CD8-positive, alpha-beta memory T cell (primary cell): ENCODE measurements at regions not wholly inside any gene's neighbourhood (a gene's known extent, or its start where the extent isn't known, plus 50 kb on each side); places are given as distances from the start of the nearest gene placed in this dataset.

Source experiments
- CTCF ChIA-PET: fragments of 350-600 bp; sonication (Branson Sonifier 250); formaldehyde crosslinking; loops from one replicate; lab custom pipeline; 2021; ENCODE audit warnings: antibody characterized with exemption; lab: Charles Lee
- POLR2A ChIA-PET: fragments of 350-600 bp; sonication (Branson Sonifier 250); formaldehyde crosslinking; loops from one replicate; lab custom pipeline; 2021; ENCODE audit warnings: antibody characterized with exemption; lab: Charles Lee
- DNase-seq, 5 donors: peaks; one replicate each; pipeline versions ENCODE4 v3.0.0 to v3.0.0-alpha.2; 2020 to 2022; ENCODE audit warnings: mixed read lengths in 1 of 5
- H3K27ac ChIP-seq: one replicate; pipeline ENCODE4 v1.7.0; 2013; ENCODE audit warnings: low read depth, mild to moderate bottlenecking, low read length, moderate library complexity
- H3K27me3 ChIP-seq: 2 replicates; pipeline ENCODE4 v1.7.0; 2013; ENCODE audit warnings: low read length, mild to moderate bottlenecking; ENCODE audit not compliant: insufficient read depth, poor library complexity, severe bottlenecking
- H3K36me3 ChIP-seq: 2 replicates; pipeline ENCODE4 v1.7.0; 2013; ENCODE audit warnings: mild to moderate bottlenecking, low read length, moderate library complexity; ENCODE audit not compliant: insufficient read depth
- H3K4me1 ChIP-seq: 2 replicates; pipeline ENCODE4 v1.7.0; 2013; ENCODE audit warnings: mild to moderate bottlenecking, low read length, moderate library complexity; ENCODE audit not compliant: insufficient read depth
- H3K4me3 ChIP-seq: 2 replicates; pipeline ENCODE4 v1.7.0; 2013; ENCODE audit warnings: mild to moderate bottlenecking, low read length
- H3K9me3 ChIP-seq: 2 replicates; pipeline ENCODE4 v1.7.0; 2013; ENCODE audit warnings: mild to moderate bottlenecking, low read length
- H3K27ac Mint-ChIP-seq, 8 donors: one replicate each; pipeline ENCODE4 v1.8.0; 2020 to 2021; ENCODE audit warnings: mixed read lengths in 8 of 8, mild to moderate bottlenecking in 6 of 8, inconsistent platforms in 3 of 8, moderate library complexity in 3 of 8
- H3K27me3 Mint-ChIP-seq, 2 donors: one replicate each; pipeline ENCODE4 v1.8.0; 2020 to 2021; ENCODE audit warnings: mixed read lengths in 2 of 2, mild to moderate bottlenecking in 1 of 2, moderate library complexity in 1 of 2
- H3K36me3 Mint-ChIP-seq, 3 donors: one replicate each; pipeline ENCODE4 v1.8.0; 2020 to 2021; ENCODE audit warnings: mixed read lengths in 3 of 3, inconsistent platforms in 1 of 3, mild to moderate bottlenecking in 1 of 3
- H3K4me1 Mint-ChIP-seq, 3 donors: one replicate each; pipeline ENCODE4 v1.8.0; 2020 to 2021; ENCODE audit warnings: mixed read lengths in 3 of 3, inconsistent platforms in 1 of 3, mild to moderate bottlenecking in 1 of 3
- H3K4me3 Mint-ChIP-seq, 7 donors: one replicate each; pipeline ENCODE4 v1.8.0; 2020 to 2021; ENCODE audit warnings: mixed read lengths in 7 of 7, mild to moderate bottlenecking in 6 of 7, moderate library complexity in 4 of 7, inconsistent platforms in 2 of 7
- H3K9me3 Mint-ChIP-seq, 5 donors: one replicate each; pipeline ENCODE4 v1.8.0; 2020 to 2022; ENCODE audit warnings: mixed read lengths in 5 of 5, mild to moderate bottlenecking in 3 of 5, moderate library complexity in 2 of 5, inconsistent platforms in 1 of 5

DNA sequence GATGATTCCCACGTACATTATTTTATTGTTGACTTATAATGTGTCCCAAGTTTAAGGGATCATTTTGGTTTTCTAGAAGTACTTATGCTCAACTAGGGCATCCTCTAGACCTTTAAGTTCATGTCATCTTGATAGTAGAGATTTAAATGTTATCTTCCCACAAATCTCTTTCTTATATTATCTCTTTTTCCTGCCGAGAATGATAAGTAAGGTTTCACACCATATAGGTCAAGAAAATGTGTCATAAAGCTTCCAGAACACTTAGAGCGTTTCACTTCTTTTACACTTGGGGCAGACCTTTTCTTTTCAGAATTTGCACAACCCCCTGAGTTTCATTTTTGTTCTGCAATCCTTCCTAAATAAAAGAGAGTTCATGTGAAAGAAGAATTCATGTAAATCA, 142.0 kb upstream of the CBLB start:
- Mint-ChIP-seq H3K36me3 (peaks cover 0 to 8% (median 3%) of the 10 kb centered on the region in 3 donors), H3K27ac (peak overlapping the region in 4 of 8 donors; percentile 10 to 67 (median 37)), H3K4me3 (peak overlapping the region in 3 of 7 donors; percentile 9 to 19 (median 14)), H3K4me1 (peaks cover 14 to 24% (median 24%) of the 10 kb centered on the region in 3 donors), H3K27me3 (no peaks in the 10 kb centered on the region), H3K9me3 (no peaks in the 10 kb centered on the region)
- CTCF ChIA-PET, result no interaction called here
- Histone ChIP-seq H3K36me3 (no peaks in the 10 kb centered on the region), H3K4me3 (no peak overlapping the region), H3K27ac (no peak overlapping the region), H3K4me1 (no peaks in the 10 kb centered on the region), H3K9me3 (no peaks in the 10 kb centered on the region), H3K27me3 (no peaks in the 10 kb centered on the region)
- no peak for DNase-seq
- POLR2A ChIA-PET, result no interaction called here

DNA sequence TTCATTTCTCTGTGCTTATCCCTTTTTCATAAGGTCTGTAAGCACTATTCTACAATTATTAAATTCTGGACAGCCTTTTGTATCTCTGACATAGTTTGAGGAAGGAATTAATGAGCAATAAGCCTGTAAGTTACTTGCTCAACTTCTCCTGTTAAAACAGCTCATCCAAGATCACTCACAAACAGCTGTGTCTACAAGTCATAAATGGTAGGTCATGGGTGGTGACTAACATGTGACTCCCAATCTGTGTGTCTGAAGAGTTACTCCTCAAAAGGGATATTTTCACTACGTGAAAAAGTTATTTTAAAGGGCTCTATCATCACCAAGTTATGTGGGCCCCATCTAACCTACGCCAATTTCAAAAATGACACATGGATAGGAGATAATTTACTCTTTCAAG, 145.2 kb upstream of the CBLB start:
- no peaks in the 10 kb centered on the region for H3K27me3 ChIP-seq
- DNase-seq, result no peak
- H3K9me3 Mint-ChIP-seq, result no peaks in the 10 kb centered on the region
- H3K27ac Mint-ChIP-seq, result no peak overlapping the region
- no peaks in the 10 kb centered on the region for H3K36me3 ChIP-seq
- H3K4me3 ChIP-seq, result no peak overlapping the region
- H3K36me3 Mint-ChIP-seq, result peaks cover 0 to 8% (median under 1%) of the 10 kb centered on the region in 3 donors
- H3K27me3 Mint-ChIP-seq, result no peaks in the 10 kb centered on the region
- H3K9me3 ChIP-seq, result no peaks in the 10 kb centered on the region
- H3K4me1 ChIP-seq, result no peaks in the 10 kb centered on the region
- H3K27ac ChIP-seq, result no peak overlapping the region
- POLR2A ChIA-PET, result interaction anchor here (0.7 kb wide), 1 partner anchor 325 kb away, joined by 3 read pairs; no protein-coding TSS in a partner anchor
- CTCF ChIA-PET, result no interaction called here
- H3K4me3 Mint-ChIP-seq, result no peak overlapping the region
- peaks cover 14 to 24% (median 21%) of the 10 kb centered on the region in 3 donors for H3K4me1 Mint-ChIP-seq

DNA sequence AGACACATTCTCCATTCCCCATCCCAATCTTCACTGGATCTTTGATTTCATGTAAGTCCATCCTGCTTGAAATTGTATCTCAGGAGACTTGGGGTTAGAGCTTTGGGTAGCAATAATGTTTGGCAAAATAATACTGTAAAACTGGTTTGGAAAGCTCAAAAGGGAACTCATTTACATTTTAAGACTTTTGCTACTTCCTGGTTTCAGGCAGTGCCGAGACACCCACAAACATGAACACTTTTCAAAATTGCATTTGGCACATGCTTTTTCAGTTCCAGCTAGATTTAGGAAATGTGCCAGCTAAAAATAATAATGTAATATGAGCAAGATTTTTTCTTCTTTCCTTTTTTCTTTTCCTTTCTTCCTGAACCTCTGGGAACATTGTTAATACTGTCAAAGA, 145.7 kb upstream of the CBLB start:
- no peak for DNase-seq
- H3K4me3 Mint-ChIP-seq, result no peak overlapping the region
- POLR2A ChIA-PET, result interaction anchor here (0.7 kb wide), 1 partner anchor 324 kb away, joined by 3 read pairs; no protein-coding TSS in a partner anchor
- Histone ChIP-seq H3K27me3 (no peaks in the 10 kb centered on the region), H3K4me3 (no peak overlapping the region), H3K27ac (no peak overlapping the region), H3K9me3 (no peaks in the 10 kb centered on the region), H3K4me1 (no peaks in the 10 kb centered on the region), H3K36me3 (no peaks in the 10 kb centered on the region)
- no peaks in the 10 kb centered on the region for H3K9me3 Mint-ChIP-seq
- H3K27ac Mint-ChIP-seq, result peak overlapping the region in 1 of 8 donors; percentile 64
- CTCF ChIA-PET, result no interaction called here
- peaks cover 0 to 8% (median 0%) of the 10 kb centered on the region in 3 donors for H3K36me3 Mint-ChIP-seq
- peaks cover 14 to 23% (median 20%) of the 10 kb centered on the region in 3 donors for H3K4me1 Mint-ChIP-seq
- no peaks in the 10 kb centered on the region for H3K27me3 Mint-ChIP-seq

DNA sequence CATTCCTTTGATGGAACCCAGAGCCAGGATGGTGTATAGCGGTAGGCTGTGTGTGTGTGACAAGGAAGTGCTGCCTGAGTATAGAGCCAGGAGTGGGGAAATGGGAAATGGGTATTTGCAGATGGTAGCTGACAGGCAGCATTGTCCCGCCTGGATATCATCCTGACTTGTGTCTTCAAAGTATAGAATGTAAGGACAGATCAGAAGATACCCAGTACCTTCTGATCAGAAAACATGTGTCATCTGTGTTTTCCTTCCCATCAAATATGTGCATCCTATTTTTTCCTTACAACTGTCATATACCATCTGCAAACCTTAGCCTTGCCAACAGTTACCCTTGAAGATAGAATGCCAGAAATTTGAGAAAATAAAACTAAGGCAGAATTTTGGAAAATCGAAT, 146.2 kb upstream of the CBLB start:
- Mint-ChIP-seq H3K36me3 (peaks cover 0 to 8% (median 0%) of the 10 kb centered on the region in 3 donors), H3K4me1 (peaks cover 11 to 19% (median 16%) of the 10 kb centered on the region in 3 donors), H3K4me3 (no peak overlapping the region), H3K27me3 (no peaks in the 10 kb centered on the region), H3K9me3 (no peaks in the 10 kb centered on the region), H3K27ac (peak overlapping the region in 1 of 8 donors; percentile 64)
- Histone ChIP-seq H3K27me3 (no peaks in the 10 kb centered on the region), H3K4me1 (no peaks in the 10 kb centered on the region), H3K9me3 (no peaks in the 10 kb centered on the region), H3K4me3 (no peak overlapping the region), H3K27ac (no peak overlapping the region), H3K36me3 (no peaks in the 10 kb centered on the region)
- ChIA-PET CTCF (no interaction called here), POLR2A (interaction anchor here (0.7 kb wide), 1 partner anchor 324 kb away, joined by 3 read pairs; no protein-coding TSS in a partner anchor)
- DNase-seq, result no peak

DNA sequence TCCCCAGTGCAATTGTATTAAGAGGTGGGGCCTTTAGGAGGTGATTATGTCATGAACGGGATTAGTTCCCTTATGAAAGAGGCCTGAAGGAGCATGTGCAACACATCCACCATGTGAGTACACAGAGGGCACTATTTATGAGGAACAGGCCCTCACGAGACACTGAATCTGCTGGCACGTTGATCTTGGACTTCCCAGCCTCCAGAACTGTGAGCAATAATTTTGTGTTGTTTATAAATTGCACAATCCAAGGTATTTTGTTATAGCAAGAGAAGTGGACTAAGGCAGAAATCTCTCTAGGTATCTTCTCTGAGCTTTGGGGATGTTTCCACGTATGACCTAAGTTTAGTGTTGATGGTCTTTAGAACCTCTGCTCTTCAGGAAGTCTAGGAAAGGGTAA, 149.3 kb upstream of the CBLB start:
- Mint-ChIP-seq H3K27me3 (no peaks in the 10 kb centered on the region), H3K36me3 (peaks cover 0 to 4% (median 0%) of the 10 kb centered on the region in 3 donors), H3K27ac (peak overlapping the region in 1 of 8 donors; percentile 57), H3K4me1 (peaks cover 0 to 8% (median 0%) of the 10 kb centered on the region in 3 donors), H3K4me3 (no peak overlapping the region), H3K9me3 (no peaks in the 10 kb centered on the region)
- Histone ChIP-seq H3K36me3 (no peaks in the 10 kb centered on the region), H3K27me3 (no peaks in the 10 kb centered on the region), H3K4me1 (no peaks in the 10 kb centered on the region), H3K9me3 (no peaks in the 10 kb centered on the region), H3K4me3 (no peak overlapping the region), H3K27ac (no peak overlapping the region)
- DNase-seq, result no peak
- ChIA-PET CTCF (no interaction called here), POLR2A (no interaction called here)

DNA sequence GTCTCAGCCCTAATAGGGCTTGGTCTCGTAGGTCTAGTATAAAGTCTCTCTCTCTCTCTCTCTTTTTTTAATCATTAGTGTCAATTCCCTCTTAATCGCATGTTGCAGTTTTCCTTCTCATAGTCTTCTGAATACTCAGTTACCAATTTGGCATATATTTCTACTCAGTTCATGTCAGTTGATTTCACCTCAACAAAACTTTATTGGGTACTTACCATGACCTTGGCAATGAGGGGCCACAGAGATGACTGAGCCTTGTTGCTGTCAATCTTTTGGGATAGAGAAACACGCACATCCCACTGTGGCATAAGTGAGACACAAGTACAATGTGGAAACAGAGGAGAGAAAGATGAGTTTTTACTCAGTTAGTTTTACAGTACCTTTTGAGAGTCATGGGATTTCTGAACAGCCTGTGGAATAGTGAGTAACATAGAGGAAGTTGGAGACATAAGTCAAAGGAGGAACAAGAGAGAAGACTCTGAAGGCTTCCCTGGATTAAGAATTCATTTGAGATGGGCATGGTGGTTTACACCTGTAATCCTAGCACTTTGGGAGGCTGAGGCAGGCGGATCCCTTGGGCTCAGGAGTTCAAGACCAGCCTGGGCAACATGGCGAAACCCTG, 150.2 kb upstream of the CBLB start:
- ChIA-PET CTCF (no interaction called here), POLR2A (no interaction called here)
- H3K27ac Mint-ChIP-seq, result no peak overlapping the region
- DNase-seq, result no peak
- H3K27me3 Mint-ChIP-seq, result no peaks in the 10 kb centered on the region
- H3K27me3 ChIP-seq, result no peaks in the 10 kb centered on the region
- no peaks in the 10 kb centered on the region for H3K9me3 ChIP-seq
- no peaks in the 10 kb centered on the region for H3K4me1 ChIP-seq
- H3K36me3 ChIP-seq, result no peaks in the 10 kb centered on the region
- H3K9me3 Mint-ChIP-seq, result no peaks in the 10 kb centered on the region
- H3K27ac ChIP-seq, result no peak overlapping the region
- peaks cover 0 to 3% (median 0%) of the 10 kb centered on the region in 3 donors for H3K36me3 Mint-ChIP-seq
- peaks cover 0 to 7% (median 0%) of the 10 kb centered on the region in 3 donors for H3K4me1 Mint-ChIP-seq
- no peak overlapping the region for H3K4me3 ChIP-seq
- H3K4me3 Mint-ChIP-seq, result no peak overlapping the region

DNA sequence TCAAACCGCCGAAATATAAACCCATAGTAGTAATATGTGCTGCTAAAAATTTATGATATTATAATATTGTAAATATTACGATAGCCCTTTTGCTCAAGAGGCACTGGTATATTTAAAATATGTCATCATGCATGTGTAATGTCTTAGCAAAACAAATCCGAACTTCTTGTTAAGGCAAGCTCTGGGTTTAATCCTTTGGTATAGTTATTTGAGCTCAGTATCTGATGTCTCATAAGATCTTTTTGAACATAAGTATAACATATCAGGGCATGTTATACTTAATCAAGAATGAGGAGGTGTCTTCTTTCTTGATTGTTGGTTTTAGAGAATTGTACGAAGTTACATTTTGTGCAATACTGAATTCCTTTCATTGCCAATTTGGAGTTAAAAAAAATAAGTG, 154.1 kb upstream of the CBLB start:
- Histone ChIP-seq H3K4me1 (no peaks in the 10 kb centered on the region), H3K27ac (no peak overlapping the region), H3K4me3 (no peak overlapping the region), H3K27me3 (no peaks in the 10 kb centered on the region), H3K9me3 (no peaks in the 10 kb centered on the region), H3K36me3 (no peaks in the 10 kb centered on the region)
- no peak overlapping the region for H3K4me3 Mint-ChIP-seq
- peaks cover 0 to 5% (median 2%) of the 10 kb centered on the region in 3 donors for H3K36me3 Mint-ChIP-seq
- ChIA-PET CTCF (no interaction called here), POLR2A (no interaction called here)
- no peaks in the 10 kb centered on the region for H3K4me1 Mint-ChIP-seq
- DNase-seq, result no peak
- H3K9me3 Mint-ChIP-seq, result peaks cover 0 to 2% (median 0%) of the 10 kb centered on the region in 5 donors
- no peak overlapping the region for H3K27ac Mint-ChIP-seq
- H3K27me3 Mint-ChIP-seq, result no peaks in the 10 kb centered on the region

DNA sequence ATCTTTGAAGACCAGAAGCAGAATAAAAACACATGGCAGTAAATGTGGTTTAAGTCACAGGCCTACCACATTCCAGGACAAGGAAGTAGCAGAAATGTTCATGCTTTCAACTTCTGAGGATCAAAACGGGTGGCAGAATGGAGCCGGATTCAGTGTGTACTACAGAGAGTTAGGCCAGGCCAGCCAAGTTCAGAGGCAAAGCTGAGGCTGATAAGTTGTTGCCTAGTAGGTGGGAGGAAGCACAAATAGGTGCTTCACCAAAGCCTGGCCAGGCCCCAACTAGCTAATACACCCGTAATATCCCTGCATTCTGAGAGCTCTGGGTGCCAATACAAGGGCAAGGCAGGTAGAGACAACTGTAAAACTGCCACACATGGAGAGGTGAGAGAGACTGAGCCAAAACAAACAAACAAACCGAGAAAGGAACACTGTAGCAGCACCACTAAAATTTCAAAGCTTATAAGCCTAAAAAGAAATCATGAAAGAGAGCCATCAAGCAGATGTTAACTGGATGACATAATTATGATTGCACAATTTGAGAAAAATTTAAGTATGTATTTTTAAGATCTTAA, 156.4 kb upstream of the CBLB start:
- Mint-ChIP-seq H3K27me3 (no peaks in the 10 kb centered on the region), H3K4me1 (no peaks in the 10 kb centered on the region), H3K9me3 (peaks cover 0 to 2% (median 0%) of the 10 kb centered on the region in 5 donors), H3K36me3 (peaks cover 0 to 5% (median 2%) of the 10 kb centered on the region in 3 donors), H3K4me3 (no peak overlapping the region), H3K27ac (no peak overlapping the region)
- Histone ChIP-seq H3K4me3 (no peak overlapping the region), H3K27ac (no peak overlapping the region), H3K27me3 (no peaks in the 10 kb centered on the region), H3K4me1 (no peaks in the 10 kb centered on the region), H3K9me3 (no peaks in the 10 kb centered on the region), H3K36me3 (no peaks in the 10 kb centered on the region)
- DNase-seq, result no peak
- ChIA-PET POLR2A (no interaction called here), CTCF (no interaction called here)
